Parathyroid adenoma (tissue), 2 donors: ENCODE measurements at regions not wholly inside any gene's neighbourhood (a gene's known extent, or its start where the extent isn't known, plus 50 kb on each side); places are given as distances from the start of the nearest gene placed in this dataset.

Experiments used
- H2AFZ ChIP-seq: fragments of 300-600 bp; sonication (generic); one replicate; pipeline ENCODE4 v1.7.0; 2017; ENCODE audit warnings: antibody characterized with exemption, mild to moderate bottlenecking
- H3K27ac ChIP-seq: fragments of 300-600 bp; sonication (generic); one replicate; pipeline ENCODE4 v1.7.0; 2017
- H3K27me3 ChIP-seq: fragments of 300-600 bp; sonication (generic); one replicate; pipeline ENCODE4 v1.7.0; 2017; ENCODE audit warnings: low read length; ENCODE audit not compliant: control insufficient read depth, insufficient read depth
- H3K36me3 ChIP-seq: fragments of 300-600 bp; sonication (generic); one replicate; pipeline ENCODE4 v1.7.0; 2017; ENCODE audit warnings: low read length; ENCODE audit not compliant: control insufficient read depth, insufficient read depth
- H3K4me1 ChIP-seq: fragments of 300-600 bp; sonication (generic); one replicate; pipeline ENCODE4 v1.7.0; 2017; ENCODE audit warnings: control low read depth
- H3K4me2 ChIP-seq: fragments of 300-600 bp; sonication (generic); one replicate; pipeline ENCODE4 v1.7.0; 2017; ENCODE audit warnings: low read length
- H3K4me3 ChIP-seq: fragments of 300-600 bp; sonication (generic); one replicate; pipeline ENCODE4 v1.7.0; 2017; ENCODE audit warnings: low read depth, low read length
- H3K79me2 ChIP-seq: fragments of 300-600 bp; sonication (generic); one replicate; pipeline ENCODE4 v1.7.0; 2017; ENCODE audit warnings: control low read depth
- H3K9ac ChIP-seq: fragments of 300-600 bp; sonication (generic); one replicate; pipeline ENCODE4 v1.7.0; 2017; ENCODE audit warnings: mild to moderate bottlenecking
- H3K9me3 ChIP-seq: fragments of 300-600 bp; sonication (generic); one replicate; pipeline ENCODE4 v1.7.0; 2017; ENCODE audit warnings: low read length; ENCODE audit not compliant: control insufficient read depth
- TF ChIP-seq, protein P1 (sequence below): fragments of 300-600 bp; sonication (generic); IDR thresholded peaks from one replicate; pipeline ENCODE4 v1.7.0; 2017; ENCODE audit warnings: antibody characterized with exemption, mild to moderate bottlenecking
- donor health status: primary hyperparathyroidism.

DNA sequence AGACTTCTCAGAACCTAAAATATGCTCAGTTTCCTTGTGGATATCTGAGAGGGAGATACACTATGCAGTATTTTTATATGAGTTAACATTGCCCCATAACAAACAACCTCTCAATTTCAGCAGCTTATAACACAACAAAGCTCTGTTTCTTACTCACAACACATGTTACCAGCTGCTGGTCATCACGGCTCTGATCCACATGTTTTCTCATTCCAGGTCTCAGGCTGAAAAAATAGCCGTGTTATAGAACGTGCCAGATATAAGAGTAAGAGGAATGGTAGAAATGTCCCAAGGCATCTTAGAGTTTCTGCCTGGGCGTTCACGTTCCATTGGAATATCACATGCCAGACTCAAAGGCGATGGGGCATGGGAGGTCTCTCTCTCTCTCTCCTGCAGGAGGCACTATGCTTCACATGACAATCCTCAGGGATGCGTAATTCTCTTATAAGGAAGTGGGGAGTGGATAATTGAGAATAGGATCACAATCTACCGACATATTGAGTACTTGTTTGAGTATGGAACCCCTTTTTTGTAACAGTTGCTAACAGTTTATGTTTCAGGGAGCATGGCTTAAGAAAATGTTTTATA, 246.6 kb downstream of the NHLRC3 start:
- H2AFZ ChIP-seq: no peak overlapping the region
- H3K9ac ChIP-seq: no peak overlapping the region
- no peaks in the 10 kb centered on the region for H3K4me1 ChIP-seq
- no peaks in the 10 kb centered on the region for H3K36me3 ChIP-seq
- H3K4me3 ChIP-seq: no peak overlapping the region
- H3K27ac ChIP-seq: no peak overlapping the region
- no peaks in the 10 kb centered on the region for H3K27me3 ChIP-seq
- H3K9me3 ChIP-seq: no peaks in the 10 kb centered on the region
- H3K79me2 ChIP-seq: no peaks in the 10 kb centered on the region
- TF ChIP-seq, protein P1, sequence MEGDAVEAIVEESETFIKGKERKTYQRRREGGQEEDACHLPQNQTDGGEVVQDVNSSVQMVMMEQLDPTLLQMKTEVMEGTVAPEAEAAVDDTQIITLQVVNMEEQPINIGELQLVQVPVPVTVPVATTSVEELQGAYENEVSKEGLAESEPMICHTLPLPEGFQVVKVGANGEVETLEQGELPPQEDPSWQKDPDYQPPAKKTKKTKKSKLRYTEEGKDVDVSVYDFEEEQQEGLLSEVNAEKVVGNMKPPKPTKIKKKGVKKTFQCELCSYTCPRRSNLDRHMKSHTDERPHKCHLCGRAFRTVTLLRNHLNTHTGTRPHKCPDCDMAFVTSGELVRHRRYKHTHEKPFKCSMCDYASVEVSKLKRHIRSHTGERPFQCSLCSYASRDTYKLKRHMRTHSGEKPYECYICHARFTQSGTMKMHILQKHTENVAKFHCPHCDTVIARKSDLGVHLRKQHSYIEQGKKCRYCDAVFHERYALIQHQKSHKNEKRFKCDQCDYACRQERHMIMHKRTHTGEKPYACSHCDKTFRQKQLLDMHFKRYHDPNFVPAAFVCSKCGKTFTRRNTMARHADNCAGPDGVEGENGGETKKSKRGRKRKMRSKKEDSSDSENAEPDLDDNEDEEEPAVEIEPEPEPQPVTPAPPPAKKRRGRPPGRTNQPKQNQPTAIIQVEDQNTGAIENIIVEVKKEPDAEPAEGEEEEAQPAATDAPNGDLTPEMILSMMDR: no peak
- H3K4me2 ChIP-seq: no peak overlapping the region
